NCI-H2171 treated with DMSO at 0.1 percent for 48 hours (cell line): ENCODE measurements at regions not wholly inside any gene's neighbourhood (a gene's known extent, or its start where the extent isn't known, plus 50 kb on each side); places are given as distances from the start of the nearest gene placed in this dataset.

Source experiments
- DNase-seq: peaks from one replicate; lab custom pipeline; 2025; lab: John Stamatoyannopoulos, UW

- DNase-seq: no peak
These were observed 151.2 kb downstream of the FGF9 start for GRCh38 chr13:21822029-21822428.

DNA sequence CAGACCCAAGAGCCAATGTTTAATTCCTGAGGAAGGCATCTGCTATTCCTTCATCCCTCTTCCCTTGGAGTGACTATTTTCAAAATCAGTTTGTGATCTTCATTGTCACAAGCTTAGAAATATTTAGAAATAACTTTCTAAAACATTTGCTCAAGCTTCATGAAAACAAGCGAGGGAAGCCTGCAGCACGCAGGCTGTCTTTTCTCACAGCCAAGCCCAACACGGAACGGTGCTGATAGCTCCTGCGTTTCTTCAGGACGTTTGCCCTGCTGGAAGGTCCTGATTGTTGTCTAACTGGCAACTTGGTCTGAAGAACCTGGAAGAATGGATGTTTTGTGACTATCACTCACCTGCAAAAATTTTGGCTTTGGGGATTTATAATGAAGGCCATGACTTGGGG, 152.5 kb downstream of the FGF9 start:
- no peak for DNase-seq

- DNase-seq: no peak
These were observed 153.1 kb downstream of the FGF9 start for GRCh38 chr13:21823949-21824348.

DNA sequence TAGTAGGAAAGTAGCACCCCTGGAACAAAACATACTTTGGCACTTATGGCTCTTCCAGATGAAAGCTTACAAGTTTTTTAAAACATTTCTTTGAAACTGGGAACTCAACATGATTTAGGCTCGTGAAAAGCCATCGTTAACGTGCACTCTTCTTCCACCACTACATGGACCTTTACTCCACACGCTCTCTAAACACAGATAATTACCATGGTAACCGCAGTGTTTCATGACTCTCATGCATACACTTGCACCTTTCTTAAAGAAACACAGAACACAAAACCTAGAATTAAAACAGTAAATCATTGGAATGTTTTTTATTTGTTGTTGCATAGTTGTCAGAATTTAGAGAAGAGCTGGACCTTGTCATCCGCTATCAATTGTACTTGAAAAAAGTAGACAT, 154.3 kb downstream of the FGF9 start:
- DNase-seq: no peak

DNA sequence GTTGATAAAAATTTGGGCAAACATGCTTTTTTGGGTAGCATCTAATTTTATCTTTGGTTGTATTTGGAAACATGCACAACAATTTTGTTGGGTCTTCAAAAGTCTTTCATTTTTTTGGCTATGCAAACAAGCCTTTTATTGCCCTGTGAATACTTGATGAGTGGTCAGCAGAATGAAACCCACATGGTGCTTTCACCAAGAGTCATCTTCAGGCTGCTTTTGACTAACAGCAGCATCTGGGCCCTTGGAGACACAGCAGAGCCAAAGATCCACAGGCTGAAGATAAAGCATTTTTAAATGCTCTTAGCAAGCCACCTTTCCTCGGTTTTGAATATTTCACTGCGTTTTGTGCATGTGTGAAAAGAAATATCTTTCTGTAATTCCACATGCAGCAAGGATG, 154.9 kb downstream of the FGF9 start:
- DNase-seq: no peak

- no peak for DNase-seq
These were observed 155.5 kb downstream of the FGF9 start for GRCh38 chr13:21826214-21827015.

DNA sequence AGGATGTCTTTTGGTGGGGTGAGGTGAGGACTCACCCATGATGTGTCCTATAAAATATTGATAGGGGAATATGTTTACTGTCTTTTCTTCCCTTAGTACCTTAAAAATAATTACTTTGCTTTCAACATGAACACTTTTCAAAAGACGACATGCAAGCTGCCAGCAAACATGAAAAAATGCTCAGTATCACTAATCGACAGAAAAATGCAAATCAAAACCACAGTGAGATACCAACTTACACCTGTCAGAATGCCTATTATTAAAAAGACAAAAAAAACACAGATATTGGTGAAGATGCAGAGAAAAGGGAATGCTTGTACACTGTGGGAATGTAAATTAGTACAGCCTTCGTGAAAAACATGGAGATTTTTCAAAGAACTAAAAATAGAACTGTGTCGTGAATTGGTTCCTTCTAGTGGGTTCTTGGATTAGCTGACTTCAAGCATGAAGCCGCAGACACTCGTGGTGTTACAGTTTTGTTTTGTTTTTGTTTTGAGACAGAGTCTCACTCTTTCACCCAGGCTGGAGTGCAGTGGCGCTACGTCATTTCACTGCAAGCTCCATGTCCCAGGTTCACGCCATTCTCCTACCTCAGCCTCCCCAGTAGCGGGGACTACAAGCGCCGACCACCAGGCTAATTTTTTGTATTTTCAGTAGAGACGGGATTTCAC, 160.9 kb downstream of the FGF9 start:
- DNase-seq: no peak

DNA sequence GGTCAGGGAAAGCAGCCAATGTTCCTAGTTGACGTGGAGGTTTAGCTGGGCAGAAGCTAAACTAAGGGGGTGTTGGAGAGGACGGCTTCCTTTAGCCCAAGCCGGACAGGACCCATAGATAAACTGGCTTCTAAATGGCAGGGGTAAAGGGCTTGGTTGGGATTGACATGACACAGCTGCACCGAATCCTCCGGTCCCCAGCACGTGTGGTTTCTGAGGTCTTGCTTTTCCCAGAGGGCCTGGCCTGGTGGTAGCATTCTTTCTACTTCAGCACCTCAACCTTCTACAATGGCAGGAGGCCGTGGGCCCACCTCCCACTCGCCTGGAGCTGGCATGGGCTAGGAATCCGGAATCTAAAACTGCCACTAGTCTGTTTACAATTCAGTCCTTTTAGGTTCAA, 163.0 kb downstream of the FGF9 start:
- DNase-seq: no peak

- DNase-seq: no peak
These were observed 163.6 kb downstream of the FGF9 start for GRCh38 chr13:21834521-21834920.

GRCh38 chr13:21837288-21837687, 166.4 kb downstream of the FGF9 start:
- DNase-seq: no peak

GRCh38 chr13:21837841-21838551, 167.1 kb downstream of the FGF9 start:
- DNase-seq: no peak

- no peak for DNase-seq
These were observed 175.7 kb downstream of the FGF9 start for GRCh38 chr13:21846605-21847004.

DNA sequence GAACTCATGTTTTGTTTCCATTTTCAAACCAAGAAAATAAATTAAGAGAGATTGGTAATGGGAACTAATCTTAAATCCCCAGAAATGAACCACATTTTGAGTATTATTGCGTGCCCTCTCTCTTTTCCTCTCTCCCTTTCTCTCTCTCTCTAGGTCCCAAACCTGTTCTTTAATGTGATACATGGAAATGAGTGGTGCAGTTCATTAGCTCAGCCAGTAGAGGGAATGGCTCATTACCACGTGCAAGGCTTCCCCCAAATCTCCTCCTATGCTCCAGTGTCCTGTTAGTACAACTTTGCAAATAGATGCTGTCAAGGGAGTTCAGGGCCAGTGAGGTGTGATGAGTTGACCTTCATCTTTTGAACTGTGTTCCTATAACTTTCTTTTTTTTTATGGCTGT, 178.4 kb downstream of the FGF9 start:
- no peak for DNase-seq

- no peak for DNase-seq
These were observed 179.4 kb downstream of the FGF9 start for GRCh38 chr13:21850013-21851006.

DNA sequence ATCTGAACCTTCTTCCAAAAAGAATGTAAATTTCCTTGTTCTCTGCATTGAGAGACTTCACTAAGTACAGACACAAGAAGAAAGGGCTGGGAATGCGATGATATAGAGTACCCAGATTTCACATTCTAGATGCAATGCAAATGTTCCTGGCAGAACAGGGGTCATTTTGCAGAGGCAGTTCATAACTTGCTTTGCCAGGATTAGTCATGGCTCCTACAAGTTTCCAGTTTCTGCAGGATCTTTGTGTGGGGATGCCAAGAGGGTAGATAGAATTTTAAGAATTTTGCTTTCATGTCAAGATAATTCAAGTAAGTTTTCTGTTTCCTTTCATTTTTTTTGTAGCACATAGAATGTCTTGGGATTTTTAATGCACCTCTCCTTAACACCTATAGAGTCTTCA, 181.2 kb downstream of the FGF9 start:
- no peak for DNase-seq

GRCh38 chr13:21853779-21854178, 182.9 kb downstream of the FGF9 start:
- no peak for DNase-seq

GRCh38 chr13:21868823-21869222, 197.9 kb downstream of the FGF9 start:
- no peak for DNase-seq

DNA sequence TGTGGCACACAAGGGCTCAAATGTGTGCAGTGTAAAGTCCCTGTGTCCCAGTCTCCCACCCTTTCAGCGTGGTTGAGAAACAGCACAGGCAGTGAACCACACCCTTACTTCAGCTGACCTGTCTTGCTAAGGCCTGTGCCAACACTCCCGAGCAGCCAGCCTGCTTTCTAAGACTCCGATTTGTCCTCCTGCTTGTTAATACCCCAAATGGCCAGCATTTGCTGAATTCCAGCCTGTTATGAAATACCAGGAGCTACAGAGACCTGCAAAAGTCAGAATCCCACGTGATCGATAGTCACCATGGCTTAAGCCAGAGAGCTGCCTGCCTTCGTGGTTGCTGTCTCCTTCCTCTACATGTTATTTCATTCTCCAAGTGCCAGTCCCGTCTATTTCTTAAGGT, 200.5 kb downstream of the FGF9 start:
- no peak for DNase-seq

DNA sequence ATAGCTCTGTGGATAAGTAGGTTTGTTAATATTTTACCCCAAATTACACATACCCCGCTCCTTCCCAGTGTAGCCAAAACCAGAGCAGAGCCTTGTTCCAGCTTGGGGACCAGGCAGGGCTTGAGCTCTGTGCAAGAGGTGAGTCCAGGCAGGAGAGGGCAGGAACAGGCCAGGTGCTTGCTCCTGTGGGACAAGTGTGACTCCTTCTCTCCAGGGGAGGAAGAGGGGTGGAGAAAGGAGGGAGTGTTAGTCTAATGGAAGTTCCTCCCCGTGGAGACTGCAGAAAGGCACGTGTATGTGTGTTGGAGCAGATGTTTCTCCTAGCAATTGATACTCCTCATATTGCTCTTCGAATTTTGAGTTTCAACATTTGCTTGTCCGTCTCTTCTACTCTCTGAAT, 201.0 kb downstream of the FGF9 start:
- DNase-seq: no peak

GRCh38 chr13:21872795-21873194, 201.9 kb downstream of the FGF9 start:
- no peak for DNase-seq

- no peak for DNase-seq
These were observed 204.2 kb downstream of the FGF9 start for GRCh38 chr13:21875116-21875515.
